HepG2 (cell line): ENCODE measurements at regions not wholly inside any gene's neighbourhood (a gene's known extent, or its start where the extent isn't known, plus 50 kb on each side); places are given as distances from the start of the nearest gene placed in this dataset.

Source experiments
- ATAC-seq: fragments of 200-7000 bp; cut with Tn5 transposase; 3 replicates; pipeline ENCODE4 v1.9.1; 2020; ENCODE audit warnings: mild to moderate bottlenecking, moderate library complexity
- BruUV-seq: library from RNA; stranded (reverse); fragments of 400-500 nt; replicated peaks from 2 replicates; lab custom pipeline; 2021; lab: Mats Ljungman, UMichigan
- CTCF ChIA-PET: fragments of 300-600 bp; formaldehyde crosslinking; extraction: SDS; loops from one replicate; lab custom pipeline; 2021; ENCODE audit warnings: low total read pairs, inconsistent platforms, low intra/inter-chr PET ratio; lab: Yijun Ruan, JAX
- POLR2A ChIA-PET: fragments of 350-600 bp; sonication (Branson Sonifier 250); formaldehyde crosslinking; loops from one replicate; lab custom pipeline; 2020; ENCODE audit warnings: antibody characterized with exemption, inconsistent platforms; lab: Yijun Ruan, JAX
- DNase-seq: peaks from one replicate; pipeline ENCODE4 v3.0.0-alpha.2; 2015; ENCODE audit warnings: low spot score
- FAIRE-seq: peaks from 3 replicates; lab custom pipeline; 2011; peaks lifted over from hg19 to GRCh38; lab: Jason Lieb, UNC
- H2AFZ ChIP-seq: one replicate; pipeline ENCODE4 v1.6.1; 2011; ENCODE audit warnings: low read length, inconsistent platforms
- H3K27ac ChIP-seq: fragments of 300-600 bp; 3 replicates; pipeline ENCODE4 v1.8.0; 2011; ENCODE audit warnings: mixed run types, mild to moderate bottlenecking, mixed read lengths, low read length, inconsistent platforms; ENCODE audit not compliant: insufficient read depth; ENCODE audit errors: extremely low read length
- H3K27me3 ChIP-seq, 2 experiments: fragments of 200-600 bp in 1 of 2; 2 replicates in 1 of 2; 3 replicates in 1 of 2; pipeline versions ENCODE4 v1.6.0 to v1.8.0; 2011; ENCODE audit warnings: low read length in 2 of 2, mild to moderate bottlenecking in 2 of 2, moderate library complexity in 2 of 2, inconsistent platforms in 1 of 2; ENCODE audit not compliant: insufficient read depth in 2 of 2, control insufficient read depth in 1 of 2
- H3K36me3 ChIP-seq, 2 experiments: fragments of 200-600 bp in 1 of 2; replicated peaks in 1 of 2; 2 replicates in 1 of 2; 3 replicates in 1 of 2; pipeline versions ENCODE4 v1.5.1 to v1.8.0; 2011; ENCODE audit warnings: low read length in 2 of 2, inconsistent platforms in 1 of 2; ENCODE audit not compliant: insufficient read depth in 2 of 2, control insufficient read depth in 1 of 2
- H3K4me1 ChIP-seq: 2 replicates; pipeline ENCODE4 v1.5.1; 2012; ENCODE audit warnings: low read length, inconsistent platforms; ENCODE audit not compliant: insufficient read depth
- H3K4me2 ChIP-seq: 2 replicates; pipeline ENCODE4 v1.6.0; 2011; ENCODE audit warnings: low read depth, low read length, inconsistent platforms
- H3K4me3 ChIP-seq, 3 experiments: fragments of 200-600 bp in 1 of 3; sonication (generic), shearing (Covaris generic) in 1 of 3; replicated peaks in 1 of 3; 2 replicates each; pipeline ENCODE4 v1.5.1; 2011 to 2016; ENCODE audit warnings: low read length in 3 of 3, inconsistent platforms in 2 of 3, low read depth in 2 of 3, mild to moderate bottlenecking in 2 of 3, control low read depth in 1 of 3, mixed read lengths in 1 of 3; ENCODE audit not compliant: insufficient read depth in 1 of 3
- H3K79me2 ChIP-seq: one replicate; pipeline ENCODE4 v1.6.1; 2011; ENCODE audit warnings: low read length, inconsistent platforms; ENCODE audit not compliant: insufficient read depth
- H3K9ac ChIP-seq: 2 replicates; pipeline ENCODE4 v1.6.0; 2011; ENCODE audit warnings: mild to moderate bottlenecking, low read depth, low read length, inconsistent platforms; ENCODE audit not compliant: insufficient read depth
- H3K9me3 ChIP-seq: 2 replicates; pipeline ENCODE4 v1.5.1; 2012; ENCODE audit warnings: mild to moderate bottlenecking, low read length
- H4K20me1 ChIP-seq: 2 replicates; pipeline ENCODE4 v1.6.0; 2011; ENCODE audit warnings: inconsistent platforms, mild to moderate bottlenecking, low read length, moderate library complexity; ENCODE audit not compliant: insufficient read depth
- JUN ChIP-seq: sonication (generic); formaldehyde crosslinking; IDR thresholded peaks from 2 replicates; pipeline ENCODE4 v1.4.0; 2020; ENCODE audit warnings: mild to moderate bottlenecking, missing genetic modification reagents
- KLF9 ChIP-seq: IDR thresholded peaks from 2 replicates; pipeline ENCODE4 v1.6.1; 2016; ENCODE audit warnings: low read depth
- NFE2L2 ChIP-seq: fragments of 150-350 bp; IDR thresholded peaks from 2 replicates; pipeline ENCODE4 v1.6.1; 2014; ENCODE audit warnings: low read length
- POLR2AphosphoS2 ChIP-seq: IDR thresholded peaks from 2 replicates; pipeline ENCODE4 v1.6.1; 2011; ENCODE audit warnings: low read depth, low read length, improper control_type of control experiment
- SCMH1 ChIP-seq: sonication (generic); formaldehyde crosslinking; IDR thresholded peaks from 2 replicates; pipeline ENCODE4 v1.9.0; 2021; ENCODE audit warnings: missing genetic modification reagents, mild to moderate bottlenecking, borderline replicate concordance
- SIX4 ChIP-seq: sonication (generic); formaldehyde crosslinking; IDR thresholded peaks from 2 replicates; pipeline ENCODE4 v1.4.0; 2020; ENCODE audit warnings: missing genetic modification reagents
- SOX13 ChIP-seq, 3 experiments: fragments of 450-650 bp in 1 of 3; sonication (generic) in 1 of 3; formaldehyde crosslinking in 1 of 3; IDR thresholded peaks in 2 of 3; conservative IDR thresholded peaks in 1 of 3; 2 replicates each; pipeline versions ENCODE4 v1.5.0 to v1.6.1; 2016 to 2020; ENCODE audit warnings: antibody characterized with exemption in 1 of 3, mild to moderate bottlenecking in 1 of 3, missing compliant biosample characterization in 1 of 3, missing genetic modification reagents in 1 of 3, moderate library complexity in 1 of 3
- SRSF1 ChIP-seq: fragments of 200-400 bp; formaldehyde crosslinking; optimal IDR thresholded peaks from 2 replicates; pipeline ENCODE3; 2017; ENCODE audit warnings: mild to moderate bottlenecking, low read depth, low read length, moderate library complexity
- YY1 ChIP-seq: IDR thresholded peaks from 2 replicates; pipeline ENCODE4 v1.6.1; 2011; ENCODE audit warnings: low read length, low read depth, moderate library complexity, mild to moderate bottlenecking; ENCODE audit not compliant: insufficient read depth, insufficient replicate concordance
- ZFP1 ChIP-seq: IDR thresholded peaks from 2 replicates; pipeline ENCODE4 v1.6.1; 2016
- ZIK1 ChIP-seq: sonication (generic); formaldehyde crosslinking; IDR thresholded peaks from 2 replicates; pipeline ENCODE4 v1.5.0; 2020; ENCODE audit warnings: mild to moderate bottlenecking, low read depth, missing genetic modification reagents, borderline replicate concordance
- ZNF296 ChIP-seq: sonication (generic); formaldehyde crosslinking; conservative IDR thresholded peaks from 2 replicates; pipeline ENCODE4 v1.5.0; 2020; ENCODE audit warnings: mild to moderate bottlenecking, missing genetic modification reagents
- ZNF674 ChIP-seq: sonication (generic); formaldehyde crosslinking; IDR thresholded peaks from 2 replicates; pipeline ENCODE4 v1.5.0; 2020; ENCODE audit warnings: low read depth, mild to moderate bottlenecking, missing genetic modification reagents
- WGBS: methylation state at CpG from one replicate; pipeline ENCODE4 v1.1.6; 2017; ENCODE audit warnings: low lambda C conversion rate; 5-methylcytosine and 5-hydroxymethylcytosine counted together
- in situ Hi-C: cut with HindIII; loops from 2 replicates; pipeline ENCODE4 v1.10.0; 2017; ENCODE audit warnings: low pct_unique_long_range_greater_than_20kb; ENCODE audit not compliant: extremely low pct_ligation_motif_present
- intact Hi-C: fragments of 100-400 bp; cut with micrococcal nuclease; formaldehyde crosslinking; loops from one replicate; pipeline ENCODE4 v1.10.0; 2022; ENCODE audit not compliant: unreplicated experiment
- TF ChIP-seq, protein P1 (sequence below): IDR thresholded peaks from 2 replicates; pipeline ENCODE4 v1.6.1; 2016
- TF ChIP-seq, protein P2 (sequence below): sonication (generic); formaldehyde crosslinking; IDR thresholded peaks from 2 replicates; pipeline ENCODE4 v1.4.0; 2020; ENCODE audit warnings: missing genetic modification reagents, borderline replicate concordance
- TF ChIP-seq, protein P3 (sequence below): sonication (generic); formaldehyde crosslinking; IDR thresholded peaks from 2 replicates; pipeline ENCODE4 v1.5.0; 2020; ENCODE audit warnings: missing genetic modification reagents
- TF ChIP-seq, protein P4 (sequence below), 2 experiments: sonication (generic) in 1 of 2; formaldehyde crosslinking in 1 of 2; IDR thresholded peaks; 2 replicates each; pipeline versions ENCODE4 v1.4.0 to v1.6.1; 2018 to 2020; ENCODE audit warnings: missing genetic modification reagents in 2 of 2, borderline replicate concordance in 1 of 2, low read depth in 1 of 2, mild to moderate bottlenecking in 1 of 2, missing biosample characterization in 1 of 2

DNA sequence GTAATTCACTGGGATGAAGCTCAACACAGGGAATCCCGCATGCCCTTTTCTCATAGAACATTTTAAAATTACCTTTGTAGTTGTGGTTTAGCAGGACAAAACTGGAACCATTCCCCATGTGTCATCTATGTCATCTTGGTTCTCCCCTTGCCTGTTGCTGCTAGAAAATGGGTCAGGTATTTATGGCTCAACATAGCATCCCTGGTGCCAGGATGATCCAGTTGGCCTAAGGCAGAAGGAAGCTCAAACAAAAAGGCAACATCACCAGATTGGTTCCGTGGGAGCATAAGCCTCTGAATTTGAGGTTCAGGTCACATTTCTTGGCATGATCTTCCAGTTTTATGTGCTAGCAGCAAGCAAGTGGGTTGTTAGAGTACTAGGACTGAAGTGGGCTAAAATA, 552.6 kb upstream of the BOD1L1 start:
- Histone ChIP-seq H3K4me3 (no peak overlapping the region), H3K79me2 (no peaks in the 10 kb centered on the region), H3K4me2 (no peak overlapping the region), H3K36me3 (no peaks in the 10 kb centered on the region), H3K9me3 (peaks cover 90% of the 10 kb centered on the region), H3K27me3 (no peaks in the 10 kb centered on the region), H3K9ac (no peak overlapping the region), H4K20me1 (no peaks in the 10 kb centered on the region), H2AFZ (no peak overlapping the region), H3K27ac (no peak overlapping the region), H3K4me1 (no peaks in the 10 kb centered on the region)
- in situ Hi-C loops (no loop called here), intact Hi-C loops (no loop called here)
- no TSS peak for BruUV-seq
- no peak for FAIRE-seq
- ChIA-PET POLR2A (no interaction called here), CTCF (no interaction called here)
- 13% methylated on average over 2 of the region's 2 CpGs for WGBS
- no peak for DNase-seq
- ATAC-seq, result no peak
- TF ChIP-seq, protein P1, sequence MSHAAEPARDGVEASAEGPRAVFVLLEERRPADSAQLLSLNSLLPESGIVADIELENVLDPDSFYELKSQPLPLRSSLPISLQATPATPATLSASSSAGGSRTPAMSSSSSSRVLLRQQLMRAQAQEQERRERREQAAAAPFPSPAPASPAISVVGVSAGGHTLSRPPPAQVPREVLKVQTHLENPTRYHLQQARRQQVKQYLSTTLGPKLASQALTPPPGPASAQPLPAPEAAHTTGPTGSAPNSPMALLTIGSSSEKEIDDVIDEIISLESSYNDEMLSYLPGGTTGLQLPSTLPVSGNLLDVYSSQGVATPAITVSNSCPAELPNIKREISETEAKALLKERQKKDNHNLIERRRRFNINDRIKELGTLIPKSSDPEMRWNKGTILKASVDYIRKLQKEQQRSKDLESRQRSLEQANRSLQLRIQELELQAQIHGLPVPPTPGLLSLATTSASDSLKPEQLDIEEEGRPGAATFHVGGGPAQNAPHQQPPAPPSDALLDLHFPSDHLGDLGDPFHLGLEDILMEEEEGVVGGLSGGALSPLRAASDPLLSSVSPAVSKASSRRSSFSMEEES, result no peak
- TF ChIP-seq, protein P2, sequence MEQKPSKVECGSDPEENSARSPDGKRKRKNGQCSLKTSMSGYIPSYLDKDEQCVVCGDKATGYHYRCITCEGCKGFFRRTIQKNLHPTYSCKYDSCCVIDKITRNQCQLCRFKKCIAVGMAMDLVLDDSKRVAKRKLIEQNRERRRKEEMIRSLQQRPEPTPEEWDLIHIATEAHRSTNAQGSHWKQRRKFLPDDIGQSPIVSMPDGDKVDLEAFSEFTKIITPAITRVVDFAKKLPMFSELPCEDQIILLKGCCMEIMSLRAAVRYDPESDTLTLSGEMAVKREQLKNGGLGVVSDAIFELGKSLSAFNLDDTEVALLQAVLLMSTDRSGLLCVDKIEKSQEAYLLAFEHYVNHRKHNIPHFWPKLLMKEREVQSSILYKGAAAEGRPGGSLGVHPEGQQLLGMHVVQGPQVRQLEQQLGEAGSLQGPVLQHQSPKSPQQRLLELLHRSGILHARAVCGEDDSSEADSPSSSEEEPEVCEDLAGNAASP (CRISPR knock-in tag), result no peak
- no peak for TF ChIP-seq YY1
- no peak for TF ChIP-seq JUN
- no peak for TF ChIP-seq SOX13 (IDR thresholded peaks at IDR 0.05)
- TF ChIP-seq SOX13 (CRISPR knock-in tag; conservative IDR thresholded peaks at IDR 0.05 in 1 of 2, IDR thresholded peaks at IDR 0.05 in 1 of 2), result no peak
- no peak for TF ChIP-seq ZFP1 (CRISPR knock-in tag)
- no peak for TF ChIP-seq SRSF1
- TF ChIP-seq, protein P3, sequence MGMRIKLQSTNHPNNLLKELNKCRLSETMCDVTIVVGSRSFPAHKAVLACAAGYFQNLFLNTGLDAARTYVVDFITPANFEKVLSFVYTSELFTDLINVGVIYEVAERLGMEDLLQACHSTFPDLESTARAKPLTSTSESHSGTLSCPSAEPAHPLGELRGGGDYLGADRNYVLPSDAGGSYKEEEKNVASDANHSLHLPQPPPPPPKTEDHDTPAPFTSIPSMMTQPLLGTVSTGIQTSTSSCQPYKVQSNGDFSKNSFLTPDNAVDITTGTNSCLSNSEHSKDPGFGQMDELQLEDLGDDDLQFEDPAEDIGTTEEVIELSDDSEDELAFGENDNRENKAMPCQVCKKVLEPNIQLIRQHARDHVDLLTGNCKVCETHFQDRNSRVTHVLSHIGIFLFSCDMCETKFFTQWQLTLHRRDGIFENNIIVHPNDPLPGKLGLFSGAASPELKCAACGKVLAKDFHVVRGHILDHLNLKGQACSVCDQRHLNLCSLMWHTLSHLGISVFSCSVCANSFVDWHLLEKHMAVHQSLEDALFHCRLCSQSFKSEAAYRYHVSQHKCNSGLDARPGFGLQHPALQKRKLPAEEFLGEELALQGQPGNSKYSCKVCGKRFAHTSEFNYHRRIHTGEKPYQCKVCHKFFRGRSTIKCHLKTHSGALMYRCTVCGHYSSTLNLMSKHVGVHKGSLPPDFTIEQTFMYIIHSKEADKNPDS, result no peak
- no peak for TF ChIP-seq SCMH1 (CRISPR knock-in tag)
- no peak for TF ChIP-seq ZIK1 (CRISPR knock-in tag)
- no peak for TF ChIP-seq NFE2L2
- TF ChIP-seq, protein P4, sequence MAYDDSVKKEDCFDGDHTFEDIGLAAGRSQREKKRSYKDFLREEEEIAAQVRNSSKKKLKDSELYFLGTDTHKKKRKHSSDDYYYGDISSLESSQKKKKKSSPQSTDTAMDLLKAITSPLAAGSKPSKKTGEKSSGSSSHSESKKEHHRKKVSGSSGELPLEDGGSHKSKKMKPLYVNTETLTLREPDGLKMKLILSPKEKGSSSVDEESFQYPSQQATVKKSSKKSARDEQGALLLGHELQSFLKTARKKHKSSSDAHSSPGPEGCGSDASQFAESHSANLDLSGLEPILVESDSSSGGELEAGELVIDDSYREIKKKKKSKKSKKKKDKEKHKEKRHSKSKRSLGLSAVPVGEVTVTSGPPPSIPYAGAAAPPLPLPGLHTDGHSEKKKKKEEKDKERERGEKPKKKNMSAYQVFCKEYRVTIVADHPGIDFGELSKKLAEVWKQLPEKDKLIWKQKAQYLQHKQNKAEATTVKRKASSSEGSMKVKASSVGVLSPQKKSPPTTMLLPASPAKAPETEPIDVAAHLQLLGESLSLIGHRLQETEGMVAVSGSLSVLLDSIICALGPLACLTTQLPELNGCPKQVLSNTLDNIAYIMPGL (CRISPR knock-in tag; IDR thresholded peaks at IDR 0.05; ENCODE audit: borderline replicate concordance in 1 of 2, low read depth in 1 of 2), result no peak
- no peak for TF ChIP-seq SIX4
- TF ChIP-seq ZNF296, result no peak
- no peak for TF ChIP-seq POLR2AphosphoS2
- no peak for TF ChIP-seq KLF9 (CRISPR knock-in tag)
- TF ChIP-seq ZNF674 (CRISPR knock-in tag), result no peak
